Urothelium cell line (cell line): ENCODE measurements at regions not wholly inside any gene's neighbourhood (a gene's known extent, or its start where the extent isn't known, plus 50 kb on each side); places are given as distances from the start of the nearest gene placed in this dataset.
"Not testable (repeated sequence)": the region's sequence is repeated elsewhere in the genome, so short reads cannot be mapped to it uniquely, and the experiment has no call there.

Source experiments
- DNase-seq: peaks from one replicate; pipeline ENCODE4 v3.0.0; 2011; ENCODE audit warnings: low spot score, mixed read lengths
- FAIRE-seq: peaks from 2 replicates; lab custom pipeline; 2011; peaks lifted over from hg19 to GRCh38; lab: Jason Lieb, UNC

GRCh38 chr9:78123808-78124207, 92.2 kb upstream of the GNAQ start:
- DNase-seq: no peak
- no peak for FAIRE-seq

GRCh38 chr9:78122631-78123030, 91.0 kb upstream of the GNAQ start:
- DNase-seq (peak; percentile 30), FAIRE-seq (no peak)

GRCh38 chr9:78121488-78121887, 89.9 kb upstream of the GNAQ start:
- peak; percentile 17 for DNase-seq
- FAIRE-seq: no peak

GRCh38 chr9:78118742-78119473, 87.3 kb upstream of the GNAQ start:
- no peak for DNase-seq
- no peak for FAIRE-seq

GRCh38 chr9:78115073-78115472, 83.5 kb upstream of the GNAQ start:
- DNase-seq (peak; percentile 15), FAIRE-seq (no peak)

- no peak for DNase-seq
Observed at GRCh38 chr9:78114581-78114980, 83.0 kb upstream of the GNAQ start.

GRCh38 chr9:78112406-78112805, 80.8 kb upstream of the GNAQ start:
- DNase-seq (no peak), FAIRE-seq (no peak)

More at GRCh38 chr9:78114581-78114980, 83.0 kb upstream of the GNAQ start:
- FAIRE-seq: no peak

- no peak for FAIRE-seq
- DNase-seq: no peak
Observed at GRCh38 chr9:78112004-78112403, 80.4 kb upstream of the GNAQ start.

GRCh38 chr9:78109075-78109474, 77.5 kb upstream of the GNAQ start:
- DNase-seq (no peak), FAIRE-seq (no peak)

- not testable (repeated sequence) for DNase-seq, FAIRE-seq
Observed at GRCh38 chr9:78106586-78106985, 75.0 kb upstream of the GNAQ start.

- FAIRE-seq (no peak), DNase-seq (no peak)
Observed at GRCh38 chr9:78103971-78104433, 72.4 kb upstream of the GNAQ start.

GRCh38 chr9:78101247-78101646, 69.6 kb upstream of the GNAQ start:
- FAIRE-seq (no peak), DNase-seq (no peak)

GRCh38 chr9:78097541-78097940, 65.9 kb upstream of the GNAQ start:
- no peak for DNase-seq
- FAIRE-seq: no peak

GRCh38 chr9:78091731-78092130, 60.1 kb upstream of the GNAQ start:
- FAIRE-seq: no peak
- DNase-seq: no peak

- FAIRE-seq: no peak
Observed at GRCh38 chr9:78089111-78089510, 57.5 kb upstream of the GNAQ start.

GRCh38 chr9:78088190-78088589, 56.6 kb upstream of the GNAQ start:
- not testable (repeated sequence) for DNase-seq, FAIRE-seq

More at GRCh38 chr9:78089111-78089510, 57.5 kb upstream of the GNAQ start:
- DNase-seq: no peak
